Transverse colon (tissue), 4 donors: ENCODE measurements at regions not wholly inside any gene's neighbourhood (a gene's known extent, or its start where the extent isn't known, plus 50 kb on each side); places are given as distances from the start of the nearest gene placed in this dataset.

ENCODE experiments used
- CTCF ChIP-seq, 5 experiments: fragments of 200-600 bp in 3 of 5; fragments of 450-650 bp in 2 of 5; sonication (generic) in 3 of 5; IDR thresholded peaks; 1 replicate in 2 of 5; 2 replicates in 3 of 5; pipeline ENCODE4 v1.5.1; 2016 to 2017; ENCODE audit warnings: antibody characterized with exemption in 5 of 5, inconsistent platforms in 3 of 5, mild to moderate bottlenecking in 2 of 5, moderate library complexity in 1 of 5
- EP300 ChIP-seq: sonication (generic); formaldehyde crosslinking; IDR thresholded peaks from one replicate; pipeline ENCODE4 v1.6.1; 2017; ENCODE audit warnings: antibody characterized with exemption, low read depth
- POLR2A ChIP-seq: fragments of 450-650 bp; IDR thresholded peaks from one replicate; pipeline ENCODE4 v1.6.1; 2016; ENCODE audit warnings: antibody characterized with exemption, mild to moderate bottlenecking, moderate library complexity
- POLR2AphosphoS5 ChIP-seq, 3 donors: sonication (generic); formaldehyde crosslinking; IDR thresholded peaks; one replicate each; pipeline ENCODE4 v1.6.1; 2016; ENCODE audit warnings: antibody characterized with exemption in 3 of 3

- TF ChIP-seq CTCF (IDR thresholded peaks at IDR 0.05) = no peak
- no peak for TF ChIP-seq POLR2AphosphoS5 (IDR thresholded peaks at IDR 0.05)
- no peak for TF ChIP-seq POLR2A
- TF ChIP-seq EP300 = no peak
Observed at GRCh38 chr13:106367361-106367971, 168.0 kb downstream of the EFNB2 start.
